ENCODE measurements at regions not wholly inside any gene's neighbourhood (a gene's known extent, or its start where the extent isn't known, plus 50 kb on each side); places are given as distances from the start of the nearest gene placed in this dataset.

GRCh38 chr17:27066315-27066714 is 227.6 kb upstream of the WSB1 start:
- TF ChIP-seq, protein P1, sequence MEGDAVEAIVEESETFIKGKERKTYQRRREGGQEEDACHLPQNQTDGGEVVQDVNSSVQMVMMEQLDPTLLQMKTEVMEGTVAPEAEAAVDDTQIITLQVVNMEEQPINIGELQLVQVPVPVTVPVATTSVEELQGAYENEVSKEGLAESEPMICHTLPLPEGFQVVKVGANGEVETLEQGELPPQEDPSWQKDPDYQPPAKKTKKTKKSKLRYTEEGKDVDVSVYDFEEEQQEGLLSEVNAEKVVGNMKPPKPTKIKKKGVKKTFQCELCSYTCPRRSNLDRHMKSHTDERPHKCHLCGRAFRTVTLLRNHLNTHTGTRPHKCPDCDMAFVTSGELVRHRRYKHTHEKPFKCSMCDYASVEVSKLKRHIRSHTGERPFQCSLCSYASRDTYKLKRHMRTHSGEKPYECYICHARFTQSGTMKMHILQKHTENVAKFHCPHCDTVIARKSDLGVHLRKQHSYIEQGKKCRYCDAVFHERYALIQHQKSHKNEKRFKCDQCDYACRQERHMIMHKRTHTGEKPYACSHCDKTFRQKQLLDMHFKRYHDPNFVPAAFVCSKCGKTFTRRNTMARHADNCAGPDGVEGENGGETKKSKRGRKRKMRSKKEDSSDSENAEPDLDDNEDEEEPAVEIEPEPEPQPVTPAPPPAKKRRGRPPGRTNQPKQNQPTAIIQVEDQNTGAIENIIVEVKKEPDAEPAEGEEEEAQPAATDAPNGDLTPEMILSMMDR (conservative IDR thresholded peaks at IDR 0.05): no peak
- TF ChIP-seq ZFX (IDR thresholded peaks at IDR 0.05): no peak

All from C4-2B (cell line).